GM21423 (cell line): ENCODE measurements at regions not wholly inside any gene's neighbourhood (a gene's known extent, or its start where the extent isn't known, plus 50 kb on each side); places are given as distances from the start of the nearest gene placed in this dataset.

Experiments
- ATAC-seq: cut with Tn5 transposase; IDR thresholded peaks from one replicate; pipeline ENCODE4 v1.9.1; 2021; ENCODE audit warnings: mild to moderate bottlenecking, moderate library complexity; ENCODE audit not compliant: unreplicated experiment

GRCh38 chr10:3417096-3417495, 244.5 kb upstream of the PITRM1 start:
- ATAC-seq, result no peak

- ATAC-seq, result no peak
Measured at GRCh38 chr10:3415878-3416605, 243.5 kb upstream of the PITRM1 start.

- ATAC-seq, result no peak
Measured at GRCh38 chr10:3415038-3415736, 242.6 kb upstream of the PITRM1 start.

GRCh38 chr10:3414667-3415023, 242.1 kb upstream of the PITRM1 start:
- ATAC-seq, result no peak

- ATAC-seq, result no peak
Measured at GRCh38 chr10:3413937-3414666, 241.5 kb upstream of the PITRM1 start.

GRCh38 chr10:3412646-3413045, 240.1 kb upstream of the PITRM1 start:
- no peak for ATAC-seq

GRCh38 chr10:3412071-3412582, 239.5 kb upstream of the PITRM1 start:
- no peak for ATAC-seq

- no peak for ATAC-seq
Measured at GRCh38 chr10:3411044-3411443, 238.5 kb upstream of the PITRM1 start.

GRCh38 chr10:3409928-3410327, 237.3 kb upstream of the PITRM1 start:
- ATAC-seq, result no peak

GRCh38 chr10:3408603-3409365, 236.2 kb upstream of the PITRM1 start:
- peak; percentile 71 for ATAC-seq

GRCh38 chr10:3407208-3407607, 234.6 kb upstream of the PITRM1 start:
- ATAC-seq, result no peak

- no peak for ATAC-seq
Measured at GRCh38 chr10:3406556-3406955, 234.0 kb upstream of the PITRM1 start.

- no peak for ATAC-seq
Measured at GRCh38 chr10:3404381-3404780, 231.8 kb upstream of the PITRM1 start.

- ATAC-seq, result no peak
Measured at GRCh38 chr10:3402187-3402751, 229.7 kb upstream of the PITRM1 start.

- no peak for ATAC-seq
Measured at GRCh38 chr10:3401491-3401938, 228.9 kb upstream of the PITRM1 start.

- ATAC-seq, result no peak
Measured at GRCh38 chr10:3400348-3400747, 227.8 kb upstream of the PITRM1 start.

GRCh38 chr10:3399756-3400155, 227.2 kb upstream of the PITRM1 start:
- no peak for ATAC-seq

GRCh38 chr10:3398825-3399646, 226.5 kb upstream of the PITRM1 start:
- ATAC-seq, result no peak

- ATAC-seq, result no peak
Measured at GRCh38 chr10:3397846-3398245, 225.3 kb upstream of the PITRM1 start.

- no peak for ATAC-seq
Measured at GRCh38 chr10:3397231-3397630, 224.6 kb upstream of the PITRM1 start.
